Sigmoid colon (tissue), 6 donors: ENCODE measurements at regions not wholly inside any gene's neighbourhood (a gene's known extent, or its start where the extent isn't known, plus 50 kb on each side); places are given as distances from the start of the nearest gene placed in this dataset.

Experiments
- DNase-seq: peaks from one replicate; pipeline ENCODE4 v3.0.0-alpha.2; 2019
- H3K27ac ChIP-seq, 4 donors: fragments of 200-600 bp; sonication (generic); one replicate each; pipeline ENCODE4 v1.5.1; 2016 to 2019; ENCODE audit warnings: mild to moderate bottlenecking in 1 of 4
- H3K27me3 ChIP-seq, 3 donors: fragments of 200-600 bp; sonication (generic); one replicate each; pipeline ENCODE4 v1.5.1; 2019; ENCODE audit warnings: mild to moderate bottlenecking in 1 of 3
- H3K36me3 ChIP-seq, 4 donors: fragments of 200-600 bp; sonication (generic); one replicate each; pipeline ENCODE4 v1.5.1; 2016 to 2019
- H3K4me1 ChIP-seq, 4 donors: fragments of 200-600 bp; sonication (generic); one replicate each; pipeline ENCODE4 v1.5.1; 2017 to 2019
- H3K4me3 ChIP-seq, 4 donors: fragments of 200-600 bp; sonication (generic); one replicate each; pipeline ENCODE4 v1.5.1; 2017 to 2019; ENCODE audit warnings: mild to moderate bottlenecking in 2 of 4, moderate library complexity in 1 of 4
- H3K9me3 ChIP-seq, 4 donors: fragments of 200-600 bp in 3 of 4; sonication (generic) in 3 of 4; one replicate each; pipeline versions ENCODE4 v1.5.1 to v1.6.1; 2013 to 2019
- EP300 ChIP-seq, 4 donors: sonication (generic); formaldehyde crosslinking; IDR thresholded peaks; one replicate each; pipeline ENCODE4 v1.6.1; 2017; ENCODE audit warnings: antibody characterized with exemption in 4 of 4
- POLR2A ChIP-seq, 2 donors: fragments of 450-650 bp; IDR thresholded peaks; one replicate each; pipeline ENCODE4 v1.6.1; 2016; ENCODE audit warnings: antibody characterized with exemption in 2 of 2, mild to moderate bottlenecking in 2 of 2, moderate library complexity in 2 of 2
- POLR2AphosphoS5 ChIP-seq, 4 donors: sonication (generic); formaldehyde crosslinking; IDR thresholded peaks; one replicate each; pipeline ENCODE4 v1.6.1; 2017; ENCODE audit warnings: antibody characterized with exemption in 4 of 4
- WGBS, 2 donors: extraction: QIAGEN DNeasy Blood & Tissue Kit; methylation state at CpG; one replicate each; pipeline ENCODE4 v1.1.7; 2013; 5-methylcytosine and 5-hydroxymethylcytosine counted together
- intact Hi-C: fragments of 100-400 bp; cut with DNase I; formaldehyde crosslinking; loops from one replicate; pipeline ENCODE4 v1.15.1; 2023
- TF ChIP-seq, protein P1 (sequence below), 4 experiments: fragments of 450-650 bp in 3 of 4; fragments of 200-600 bp in 1 of 4; IDR thresholded peaks; one replicate each; pipeline ENCODE4 v1.5.1; 2016 to 2019; ENCODE audit warnings: antibody characterized with exemption in 4 of 4, mild to moderate bottlenecking in 3 of 4, moderate library complexity in 2 of 4
- donor health status: healthy with polysubstance abuse.
- donor health status: healthy.

GRCh38 chr4:85408301-85408700 lies 66.6 kb upstream of the ARHGAP24 start:
- H3K9me3 ChIP-seq: no peaks in the 10 kb centered on the region
- no peak overlapping the region for H3K4me3 ChIP-seq
- TF ChIP-seq POLR2AphosphoS5 (IDR thresholded peaks at IDR 0.05) (no peak), EP300 (IDR thresholded peaks at IDR 0.05) (no peak), POLR2A (IDR thresholded peaks at IDR 0.05) (no peak)
- TF ChIP-seq, protein P1, sequence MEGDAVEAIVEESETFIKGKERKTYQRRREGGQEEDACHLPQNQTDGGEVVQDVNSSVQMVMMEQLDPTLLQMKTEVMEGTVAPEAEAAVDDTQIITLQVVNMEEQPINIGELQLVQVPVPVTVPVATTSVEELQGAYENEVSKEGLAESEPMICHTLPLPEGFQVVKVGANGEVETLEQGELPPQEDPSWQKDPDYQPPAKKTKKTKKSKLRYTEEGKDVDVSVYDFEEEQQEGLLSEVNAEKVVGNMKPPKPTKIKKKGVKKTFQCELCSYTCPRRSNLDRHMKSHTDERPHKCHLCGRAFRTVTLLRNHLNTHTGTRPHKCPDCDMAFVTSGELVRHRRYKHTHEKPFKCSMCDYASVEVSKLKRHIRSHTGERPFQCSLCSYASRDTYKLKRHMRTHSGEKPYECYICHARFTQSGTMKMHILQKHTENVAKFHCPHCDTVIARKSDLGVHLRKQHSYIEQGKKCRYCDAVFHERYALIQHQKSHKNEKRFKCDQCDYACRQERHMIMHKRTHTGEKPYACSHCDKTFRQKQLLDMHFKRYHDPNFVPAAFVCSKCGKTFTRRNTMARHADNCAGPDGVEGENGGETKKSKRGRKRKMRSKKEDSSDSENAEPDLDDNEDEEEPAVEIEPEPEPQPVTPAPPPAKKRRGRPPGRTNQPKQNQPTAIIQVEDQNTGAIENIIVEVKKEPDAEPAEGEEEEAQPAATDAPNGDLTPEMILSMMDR (IDR thresholded peaks at IDR 0.05): no peak
- no peaks in the 10 kb centered on the region for H3K4me1 ChIP-seq
- no peak for DNase-seq
- no peaks in the 10 kb centered on the region for H3K36me3 ChIP-seq
- no peaks in the 10 kb centered on the region for H3K27me3 ChIP-seq
- WGBS, 2 donors: 88 to 94% methylated on average over 1 of the region's 1 CpG
- no peak overlapping the region for H3K27ac ChIP-seq
- intact Hi-C loops: no loop called here

GRCh38 chr4:85409251-85409650 lies 65.7 kb upstream of the ARHGAP24 start:
- Histone ChIP-seq H3K4me1 (no peaks in the 10 kb centered on the region), H3K4me3 (no peak overlapping the region), H3K36me3 (no peaks in the 10 kb centered on the region), H3K9me3 (no peaks in the 10 kb centered on the region), H3K27ac (no peak overlapping the region), H3K27me3 (no peaks in the 10 kb centered on the region)
- WGBS, 2 donors: 95 to 96% methylated on average over 2 of the region's 2 CpGs
- TF ChIP-seq POLR2AphosphoS5 (IDR thresholded peaks at IDR 0.05): no peak
- TF ChIP-seq, protein P1 (IDR thresholded peaks at IDR 0.05): no peak
- TF ChIP-seq EP300 (IDR thresholded peaks at IDR 0.05): no peak
- no peak for TF ChIP-seq POLR2A (IDR thresholded peaks at IDR 0.05)
- DNase-seq: no peak
- intact Hi-C loops: no loop called here

DNA sequence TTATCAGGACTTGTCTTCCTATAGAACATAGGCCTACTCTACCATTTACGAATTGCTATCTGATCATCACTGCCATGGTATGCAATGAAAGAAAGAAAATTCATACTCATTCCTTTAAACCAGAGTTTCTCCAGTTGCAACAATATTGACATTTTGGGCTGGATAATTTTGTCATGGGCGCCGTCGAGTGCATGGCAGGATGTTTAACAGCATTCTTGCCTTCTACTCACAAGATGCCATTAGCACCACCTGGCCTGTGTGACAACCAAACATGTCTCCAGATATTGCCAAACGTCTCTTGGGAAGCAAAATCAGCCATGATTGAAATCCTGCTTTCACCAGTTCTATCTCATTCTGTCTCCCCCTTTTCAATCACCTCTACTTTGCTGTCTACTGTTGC lies 63.6 kb upstream of the ARHGAP24 start:
- H3K4me3 ChIP-seq: no peak overlapping the region
- no peaks in the 10 kb centered on the region for H3K27me3 ChIP-seq
- H3K27ac ChIP-seq: no peak overlapping the region
- DNase-seq: no peak
- 90 to 91% methylated on average over 5 of the region's 5 CpGs for WGBS, 2 donors
- no peak for TF ChIP-seq POLR2A (IDR thresholded peaks at IDR 0.05)
- no peak for TF ChIP-seq EP300 (IDR thresholded peaks at IDR 0.05)
- TF ChIP-seq, protein P1 (IDR thresholded peaks at IDR 0.05): no peak
- no peak for TF ChIP-seq POLR2AphosphoS5 (IDR thresholded peaks at IDR 0.05)
- H3K36me3 ChIP-seq: no peaks in the 10 kb centered on the region
- H3K4me1 ChIP-seq: no peaks in the 10 kb centered on the region
- no peaks in the 10 kb centered on the region for H3K9me3 ChIP-seq
- intact Hi-C loops: no loop called here

DNA sequence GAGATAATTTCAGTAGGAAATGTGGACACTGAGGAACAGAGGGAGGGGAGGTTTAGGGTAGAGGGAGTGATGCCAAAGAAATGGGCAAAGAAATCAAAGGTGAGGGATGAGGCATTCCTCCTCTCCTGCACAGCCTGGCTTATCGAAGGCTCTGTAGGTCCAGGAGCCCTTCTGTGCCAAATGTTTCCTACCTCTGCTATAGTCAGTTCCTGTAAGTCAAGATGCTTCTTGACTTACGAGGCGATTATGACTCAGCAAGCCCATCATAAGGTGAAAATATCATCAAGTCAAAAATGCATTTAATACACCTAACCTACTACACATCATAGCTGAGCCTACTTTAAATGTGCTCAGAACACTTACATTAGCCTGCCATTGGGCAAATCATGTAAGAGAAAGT lies 60.0 kb upstream of the ARHGAP24 start:
- intact Hi-C loops: no loop called here
- H3K36me3 ChIP-seq: no peaks in the 10 kb centered on the region

DNA sequence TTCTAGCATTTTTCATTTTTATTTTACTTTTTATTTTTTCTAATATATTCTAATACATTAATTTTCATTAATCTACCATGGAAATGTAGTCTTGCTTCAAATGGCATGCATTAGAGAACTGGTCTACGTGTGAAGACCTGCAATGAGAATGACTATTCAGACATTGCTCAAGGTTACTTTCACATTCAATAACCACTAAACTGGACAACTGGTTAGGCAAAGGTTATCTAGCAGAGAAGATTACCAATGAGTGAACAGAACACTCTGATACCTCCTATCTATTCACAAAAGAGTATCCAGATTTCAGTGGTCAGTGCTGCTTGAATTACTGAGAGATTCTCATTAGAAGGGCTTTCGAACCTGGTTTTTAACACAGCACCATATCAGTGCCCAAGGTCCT lies 58.9 kb upstream of the ARHGAP24 start:
- H3K36me3 ChIP-seq: no peaks in the 10 kb centered on the region
- H3K27me3 ChIP-seq: no peaks in the 10 kb centered on the region
- no peak for DNase-seq
- no peaks in the 10 kb centered on the region for H3K4me1 ChIP-seq
- no peak overlapping the region for H3K4me3 ChIP-seq
- TF ChIP-seq, protein P1 (IDR thresholded peaks at IDR 0.05): no peak
- no peak for TF ChIP-seq EP300 (IDR thresholded peaks at IDR 0.05)
- no peak for TF ChIP-seq POLR2AphosphoS5 (IDR thresholded peaks at IDR 0.05)
- TF ChIP-seq POLR2A (IDR thresholded peaks at IDR 0.05): no peak
- 92 to 96% methylated on average over 2 of the region's 2 CpGs for WGBS, 2 donors
- intact Hi-C loops: no loop called here
- H3K27ac ChIP-seq: no peak overlapping the region
- no peaks in the 10 kb centered on the region for H3K9me3 ChIP-seq

More for the DNA sequence above, 60.0 kb upstream of the ARHGAP24 start:
- no peaks in the 10 kb centered on the region for H3K4me1 ChIP-seq
- H3K27ac ChIP-seq: no peak overlapping the region
- TF ChIP-seq, protein P1 (IDR thresholded peaks at IDR 0.05): no peak
- TF ChIP-seq POLR2A (IDR thresholded peaks at IDR 0.05) (no peak), EP300 (IDR thresholded peaks at IDR 0.05) (no peak), POLR2AphosphoS5 (IDR thresholded peaks at IDR 0.05) (no peak)
- no peaks in the 10 kb centered on the region for H3K27me3 ChIP-seq
- WGBS, 2 donors: 62 to 73% methylated on average over 3 of the region's 3 CpGs
- no peak for DNase-seq
- no peaks in the 10 kb centered on the region for H3K9me3 ChIP-seq
- H3K4me3 ChIP-seq: no peak overlapping the region
